Cardiac fibroblast (primary cell): ENCODE measurements at regions not wholly inside any gene's neighbourhood (a gene's known extent, or its start where the extent isn't known, plus 50 kb on each side); places are given as distances from the start of the nearest gene placed in this dataset.

Experiments
- DNase-seq, 2 donors: peaks; one replicate each; pipeline versions ENCODE4 v3.0.0 to v3.0.0-alpha.2; 2010; ENCODE audit warnings: low read depth in 2 of 2
- H3K4me3 ChIP-seq, 2 donors: replicated peaks in 1 of 2; 1 replicate in 1 of 2; 2 replicates in 1 of 2; pipeline ENCODE4 v1.5.1; 2011; ENCODE audit warnings: low read depth in 2 of 2, low read length in 2 of 2, mild to moderate bottlenecking in 2 of 2, moderate library complexity in 1 of 2
- TF ChIP-seq, protein P1 (sequence below): IDR thresholded peaks from one replicate; pipeline ENCODE4 v1.5.1; 2011; ENCODE audit warnings: low read depth, mild to moderate bottlenecking, low read length, inconsistent platforms

DNA sequence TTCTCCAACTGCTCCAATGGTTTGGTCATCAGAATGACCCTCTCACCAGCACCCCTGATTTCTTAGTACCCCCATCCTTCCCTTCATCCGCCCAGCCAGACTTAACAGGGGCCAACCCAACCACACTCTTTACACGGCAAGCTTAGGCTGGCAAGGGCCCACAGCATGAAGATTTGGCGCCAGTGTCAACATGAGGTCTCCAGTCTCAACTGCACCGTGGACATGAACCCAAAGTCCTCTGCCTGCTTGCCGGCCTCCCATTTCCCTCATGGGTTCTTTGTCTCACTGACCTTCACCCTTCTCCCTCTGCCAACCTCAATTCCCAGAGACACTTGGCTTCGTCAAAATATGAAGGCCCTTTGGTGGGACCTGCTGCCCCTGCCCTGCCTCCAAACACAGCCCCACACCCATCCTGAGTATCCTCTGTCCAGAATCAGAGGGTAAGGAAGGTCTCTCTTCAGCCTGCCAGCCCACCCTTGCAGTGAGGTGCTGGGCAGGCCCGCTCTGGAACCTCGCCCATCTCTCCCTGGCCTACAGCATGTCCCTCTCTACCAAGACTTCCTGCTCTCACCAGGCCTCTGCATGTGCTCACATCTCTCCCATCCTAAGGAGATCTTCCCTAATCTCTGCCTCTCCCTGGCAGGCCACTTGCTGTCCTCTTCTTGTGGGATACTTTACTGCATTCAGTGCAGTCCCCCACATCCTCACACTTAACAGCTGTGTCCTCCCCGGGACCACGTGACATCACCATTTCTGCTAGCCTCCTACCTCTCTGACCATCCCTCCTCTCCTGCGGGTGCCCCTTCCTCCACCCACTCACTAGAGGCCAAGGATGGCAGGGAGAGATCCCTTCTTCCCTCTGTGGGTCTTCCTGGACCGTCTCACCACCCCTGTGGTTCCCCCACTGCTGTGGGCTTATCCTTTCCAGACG is 91.7 kb upstream of the ZMIZ1 start:
- peak in 1 of 2 donors; percentile 14 for DNase-seq
- no peak overlapping the region for H3K4me3 ChIP-seq
- TF ChIP-seq, protein P1, sequence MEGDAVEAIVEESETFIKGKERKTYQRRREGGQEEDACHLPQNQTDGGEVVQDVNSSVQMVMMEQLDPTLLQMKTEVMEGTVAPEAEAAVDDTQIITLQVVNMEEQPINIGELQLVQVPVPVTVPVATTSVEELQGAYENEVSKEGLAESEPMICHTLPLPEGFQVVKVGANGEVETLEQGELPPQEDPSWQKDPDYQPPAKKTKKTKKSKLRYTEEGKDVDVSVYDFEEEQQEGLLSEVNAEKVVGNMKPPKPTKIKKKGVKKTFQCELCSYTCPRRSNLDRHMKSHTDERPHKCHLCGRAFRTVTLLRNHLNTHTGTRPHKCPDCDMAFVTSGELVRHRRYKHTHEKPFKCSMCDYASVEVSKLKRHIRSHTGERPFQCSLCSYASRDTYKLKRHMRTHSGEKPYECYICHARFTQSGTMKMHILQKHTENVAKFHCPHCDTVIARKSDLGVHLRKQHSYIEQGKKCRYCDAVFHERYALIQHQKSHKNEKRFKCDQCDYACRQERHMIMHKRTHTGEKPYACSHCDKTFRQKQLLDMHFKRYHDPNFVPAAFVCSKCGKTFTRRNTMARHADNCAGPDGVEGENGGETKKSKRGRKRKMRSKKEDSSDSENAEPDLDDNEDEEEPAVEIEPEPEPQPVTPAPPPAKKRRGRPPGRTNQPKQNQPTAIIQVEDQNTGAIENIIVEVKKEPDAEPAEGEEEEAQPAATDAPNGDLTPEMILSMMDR = no peak

DNA sequence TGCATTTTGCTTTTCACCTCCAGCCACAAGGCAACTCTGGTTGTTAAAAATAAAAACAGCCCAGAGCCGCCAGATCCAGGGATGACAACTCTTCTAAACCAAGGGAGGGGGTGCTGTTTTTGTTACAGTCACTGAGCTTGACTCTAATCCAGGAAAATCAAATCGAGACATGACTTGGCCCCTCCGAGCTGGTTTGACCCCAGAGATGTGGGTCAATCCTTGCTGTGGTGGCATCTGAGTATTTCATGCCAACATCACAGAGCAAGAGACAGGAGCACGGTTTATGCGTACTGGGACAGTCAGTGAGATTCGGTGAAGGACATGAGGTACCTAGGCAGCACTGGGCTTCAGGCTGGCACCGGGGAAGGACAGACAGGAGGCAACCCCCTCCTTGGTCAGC is 88.8 kb upstream of the ZMIZ1 start:
- no peak overlapping the region for H3K4me3 ChIP-seq
- no peak for DNase-seq
- TF ChIP-seq, protein P1 = no peak

DNA sequence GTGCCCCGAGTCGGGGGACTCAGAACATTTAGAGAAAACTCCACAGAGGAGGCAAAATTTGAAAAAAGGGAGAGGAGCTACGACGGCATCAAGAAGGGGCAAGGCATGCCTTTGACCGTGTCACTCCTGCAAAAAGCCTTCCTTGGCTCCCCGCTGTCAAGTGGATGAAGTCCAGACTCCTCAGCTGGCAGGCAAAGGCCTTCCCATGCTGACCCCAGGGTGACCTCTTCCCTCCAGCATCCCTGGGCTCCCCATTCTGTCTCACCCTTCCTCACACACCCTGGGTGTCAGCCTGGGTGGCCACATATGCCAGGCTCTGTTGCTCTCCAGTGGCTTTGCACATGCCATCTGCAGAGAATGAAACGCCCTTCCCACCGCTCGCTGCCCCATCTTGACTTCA is 88.4 kb upstream of the ZMIZ1 start:
- TF ChIP-seq, protein P1 = no peak
- peak in 1 of 2 donors; percentile 64 for DNase-seq
- no peak overlapping the region for H3K4me3 ChIP-seq

DNA sequence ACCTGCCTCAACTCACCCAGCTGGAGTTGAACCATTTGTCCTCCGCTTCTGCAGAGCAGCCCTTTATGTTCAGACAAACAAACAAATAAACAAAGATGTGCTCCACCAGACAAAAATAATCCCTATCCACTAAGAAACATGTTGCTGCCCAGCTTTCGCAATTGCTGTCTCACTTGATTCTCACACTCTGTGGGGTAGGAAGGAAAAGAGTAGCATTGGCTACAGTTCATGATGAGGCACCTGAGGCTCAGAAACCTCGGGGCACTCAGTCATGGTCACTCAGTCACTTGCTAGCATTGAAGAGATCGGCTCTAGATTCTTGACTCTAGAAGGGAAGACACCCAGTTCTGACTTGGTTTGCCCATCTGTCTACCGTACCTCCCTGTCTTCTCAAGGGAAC is 88.0 kb upstream of the ZMIZ1 start:
- peak in 1 of 2 donors; percentile 24 for DNase-seq
- TF ChIP-seq, protein P1 = no peak
- H3K4me3 ChIP-seq = no peak overlapping the region

DNA sequence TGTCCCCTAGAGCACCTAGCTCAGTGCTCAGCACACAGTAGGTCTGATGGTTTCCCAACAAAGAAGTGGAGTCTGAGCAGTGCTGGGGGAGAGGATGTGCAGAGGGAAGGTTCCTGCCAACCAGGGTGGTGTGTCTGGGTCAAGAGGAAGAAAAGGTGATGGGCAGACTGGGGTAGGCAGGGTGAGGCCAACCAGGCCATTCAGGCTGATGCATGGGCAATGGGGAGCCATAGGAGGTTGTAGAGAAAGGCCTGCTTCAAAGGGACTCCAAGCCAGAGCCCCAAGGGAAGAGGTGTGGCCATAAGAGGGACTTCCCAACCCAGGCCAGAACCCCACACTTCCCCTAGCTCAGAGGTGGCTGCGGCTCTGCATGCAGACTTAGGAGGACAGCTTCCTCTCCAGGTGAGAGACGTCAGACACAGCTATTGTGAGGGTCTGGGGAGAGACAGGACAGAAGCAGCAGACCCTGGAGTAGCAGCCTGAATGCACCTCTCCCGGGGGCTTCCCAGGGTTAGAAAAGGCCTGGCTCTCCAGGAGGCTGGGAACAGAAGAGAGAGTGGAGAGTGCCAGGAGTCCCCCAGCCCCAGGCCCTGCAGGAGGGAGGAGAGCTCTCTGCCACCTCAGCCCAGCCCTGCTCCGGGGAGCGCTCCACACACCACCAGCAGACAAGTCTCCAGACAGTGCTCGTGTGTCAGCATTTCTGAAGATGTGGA is 87.4 kb upstream of the ZMIZ1 start:
- H3K4me3 ChIP-seq = no peak overlapping the region
- no peak for DNase-seq
- TF ChIP-seq, protein P1 = no peak

DNA sequence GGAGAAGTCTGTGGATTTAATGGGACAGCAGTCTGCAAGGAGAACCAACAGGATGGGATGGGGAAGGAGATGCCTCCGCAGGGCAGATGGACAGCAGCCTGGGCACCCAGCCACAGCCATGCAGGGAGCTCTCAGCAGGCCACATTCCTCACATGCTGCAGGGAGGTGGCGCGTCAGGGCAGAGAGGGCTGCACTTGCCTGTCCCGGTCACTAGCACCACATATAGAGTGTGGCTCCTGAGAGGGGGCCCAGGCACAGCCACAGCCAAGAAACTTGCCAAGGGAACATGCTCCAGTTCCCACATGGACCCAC is 86.8 kb upstream of the ZMIZ1 start:
- DNase-seq = peak in 1 of 2 donors; percentile 44
- TF ChIP-seq, protein P1 = no peak

More for the DNA sequence above, 86.8 kb upstream of the ZMIZ1 start:
- H3K4me3 ChIP-seq = no peak overlapping the region
